ENCODE measurements at regions not wholly inside any gene's neighbourhood (a gene's known extent, or its start where the extent isn't known, plus 50 kb on each side); places are given as distances from the start of the nearest gene placed in this dataset.

GRCh38 chr7:10577866-10578374, 395.8 kb upstream of the PHF14 start:
- DNase-seq (ENCODE audit: low spot score): no peak
- Histone ChIP-seq H3K4me3 (no peak overlapping the region), H3K27me3 (no peaks in the 10 kb centered on the region), H3K27ac (no peak overlapping the region), H3K4me1 (no peaks in the 10 kb centered on the region), H3K36me3 (no peaks in the 10 kb centered on the region), H3K9me3 (no peaks in the 10 kb centered on the region)
- no peak for TF ChIP-seq CTCF (IDR thresholded peaks at IDR 0.05)

GRCh38 chr7:10579561-10579960, 394.1 kb upstream of the PHF14 start:
- no peaks in the 10 kb centered on the region for H3K36me3 ChIP-seq
- TF ChIP-seq CTCF (IDR thresholded peaks at IDR 0.05): no peak
- DNase-seq (ENCODE audit: low spot score): no peak

GRCh38 chr7:10584886-10585285, 388.8 kb upstream of the PHF14 start:
- Histone ChIP-seq H3K27me3 (no peaks in the 10 kb centered on the region), H3K27ac (no peak overlapping the region), H3K36me3 (no peaks in the 10 kb centered on the region), H3K4me3 (no peak overlapping the region), H3K9me3 (no peaks in the 10 kb centered on the region), H3K4me1 (no peaks in the 10 kb centered on the region)
- DNase-seq (ENCODE audit: low spot score): no peak
- no peak for TF ChIP-seq CTCF (IDR thresholded peaks at IDR 0.05)

More at GRCh38 chr7:10579561-10579960, 394.1 kb upstream of the PHF14 start:
- Histone ChIP-seq H3K9me3 (no peaks in the 10 kb centered on the region), H3K4me1 (no peaks in the 10 kb centered on the region), H3K27me3 (no peaks in the 10 kb centered on the region), H3K4me3 (no peak overlapping the region), H3K27ac (no peak overlapping the region)

- Histone ChIP-seq H3K36me3 (no peaks in the 10 kb centered on the region), H3K4me3 (no peak overlapping the region), H3K9me3 (no peaks in the 10 kb centered on the region), H3K27me3 (no peaks in the 10 kb centered on the region), H3K4me1 (no peaks in the 10 kb centered on the region), H3K27ac (no peak overlapping the region)
- DNase-seq (ENCODE audit: low spot score): no peak
- no peak for TF ChIP-seq CTCF (IDR thresholded peaks at IDR 0.05)
Observed at GRCh38 chr7:10588084-10588483, 385.6 kb upstream of the PHF14 start.

GRCh38 chr7:10592604-10593003, 381.1 kb upstream of the PHF14 start:
- no peak for DNase-seq (ENCODE audit: low spot score)
- TF ChIP-seq CTCF (IDR thresholded peaks at IDR 0.05): no peak
- no peaks in the 10 kb centered on the region for H3K27me3 ChIP-seq
- no peaks in the 10 kb centered on the region for H3K4me1 ChIP-seq
- H3K9me3 ChIP-seq: no peaks in the 10 kb centered on the region
- no peak overlapping the region for H3K4me3 ChIP-seq
- H3K27ac ChIP-seq: no peak overlapping the region
- H3K36me3 ChIP-seq: no peaks in the 10 kb centered on the region

GRCh38 chr7:10593080-10593479, 380.6 kb upstream of the PHF14 start:
- no peak for TF ChIP-seq CTCF (IDR thresholded peaks at IDR 0.05)
- Histone ChIP-seq H3K9me3 (no peaks in the 10 kb centered on the region), H3K27me3 (no peaks in the 10 kb centered on the region), H3K36me3 (no peaks in the 10 kb centered on the region), H3K4me3 (no peak overlapping the region), H3K4me1 (no peaks in the 10 kb centered on the region), H3K27ac (no peak overlapping the region)
- no peak for DNase-seq (ENCODE audit: low spot score)

All from right atrium auricular region (tissue), 2 donors.